Smooth muscle cell (in vitro differentiated cells): ENCODE measurements at regions not wholly inside any gene's neighbourhood (a gene's known extent, or its start where the extent isn't known, plus 50 kb on each side); places are given as distances from the start of the nearest gene placed in this dataset.

Source experiments
- DNase-seq: peaks from one replicate; lab custom pipeline; 2025; ENCODE audit not compliant: unreplicated experiment; lab: John Stamatoyannopoulos, UW
- H2AFZ ChIP-seq: fragments of 200-600 bp; sonication (generic); 2 replicates; pipeline ENCODE4 v1.6.0; 2016; ENCODE audit warnings: antibody characterized with exemption, low read depth, mild to moderate bottlenecking
- H3F3A ChIP-seq: fragments of 200-600 bp; sonication (generic); 2 replicates; pipeline ENCODE4 v1.6.0; 2017; ENCODE audit warnings: antibody characterized with exemption, low read depth
- H3K27ac ChIP-seq: fragments of 200-600 bp; sonication (generic); 2 replicates; pipeline ENCODE4 v1.5.1; 2016; ENCODE audit warnings: low read depth, mild to moderate bottlenecking
- H3K27me3 ChIP-seq: fragments of 200-600 bp; sonication (generic); 2 replicates; pipeline ENCODE4 v1.6.1; 2016; ENCODE audit warnings: low read depth, mild to moderate bottlenecking
- H3K36me3 ChIP-seq: fragments of 200-600 bp; sonication (generic); 2 replicates; pipeline ENCODE4 v1.5.1; 2016; ENCODE audit warnings: low read depth
- H3K4me1 ChIP-seq: fragments of 200-600 bp; sonication (generic); 2 replicates; pipeline ENCODE4 v1.5.1; 2016; ENCODE audit warnings: low read depth
- H3K4me2 ChIP-seq: fragments of 200-600 bp; sonication (generic); 2 replicates; pipeline ENCODE4 v1.6.0; 2016; ENCODE audit warnings: mild to moderate bottlenecking
- H3K4me3 ChIP-seq: fragments of 200-600 bp; sonication (generic); 2 replicates; pipeline ENCODE4 v1.5.1; 2016; ENCODE audit warnings: mild to moderate bottlenecking
- H3K79me2 ChIP-seq: fragments of 200-600 bp; sonication (generic); 2 replicates; pipeline ENCODE4 v1.6.0; 2016; ENCODE audit warnings: low read depth, mild to moderate bottlenecking
- H3K9ac ChIP-seq: fragments of 200-600 bp; sonication (generic); 2 replicates; pipeline ENCODE4 v1.6.0; 2016; ENCODE audit warnings: low read depth
- H3K9me3 ChIP-seq: fragments of 200-600 bp; sonication (generic); replicated peaks from 2 replicates; pipeline ENCODE4 v1.5.1; 2016; ENCODE audit warnings: low read depth
- H4K20me1 ChIP-seq: fragments of 200-600 bp; sonication (generic); 2 replicates; pipeline ENCODE4 v1.6.0; 2016; ENCODE audit warnings: low read depth
- CTCF ChIP-seq: fragments of 200-600 bp; sonication (generic); IDR thresholded peaks from 2 replicates; pipeline ENCODE4 v1.5.1; 2017; ENCODE audit warnings: borderline replicate concordance, mild to moderate bottlenecking, antibody characterized with exemption; ENCODE audit not compliant: insufficient read depth, poor library complexity, severe bottlenecking
- WGBS: methylation state at CpG from one replicate; pipeline ENCODE4 v1.1.7; 2016; ENCODE audit warnings: low lambda C conversion rate; 5-methylcytosine and 5-hydroxymethylcytosine counted together

GRCh38 chr13:74226791-74227475 lies 92.7 kb upstream of the KLF12 start:
- no peak for TF ChIP-seq CTCF
- WGBS = 48% methylated on average over 4 of the region's 4 CpGs
- H3K36me3 ChIP-seq = no peaks in the 10 kb centered on the region
- no peak overlapping the region for H3K4me3 ChIP-seq
- H3K27me3 ChIP-seq = no peaks in the 10 kb centered on the region
- H3K9me3 ChIP-seq = no peaks in the 10 kb centered on the region
- no peaks in the 10 kb centered on the region for H3K79me2 ChIP-seq
- H3K4me2 ChIP-seq = peak overlapping the region; percentile 14
- H2AFZ ChIP-seq = no peak overlapping the region
- no peaks in the 10 kb centered on the region for H3F3A ChIP-seq
- H3K4me1 ChIP-seq = no peaks in the 10 kb centered on the region
- H3K9ac ChIP-seq = no peak overlapping the region
- H3K27ac ChIP-seq = no peak overlapping the region
- DNase-seq = no peak
- no peaks in the 10 kb centered on the region for H4K20me1 ChIP-seq

GRCh38 chr13:74221752-74222151 lies 87.5 kb upstream of the KLF12 start:
- Histone ChIP-seq H3K27ac (no peak overlapping the region), H3K9me3 (no peaks in the 10 kb centered on the region), H3K9ac (no peak overlapping the region), H3K4me2 (no peak overlapping the region), H3K36me3 (no peaks in the 10 kb centered on the region), H3K79me2 (no peaks in the 10 kb centered on the region), H3K4me3 (no peak overlapping the region), H3F3A (no peaks in the 10 kb centered on the region), H3K4me1 (no peaks in the 10 kb centered on the region), H3K27me3 (no peaks in the 10 kb centered on the region), H4K20me1 (no peaks in the 10 kb centered on the region), H2AFZ (no peak overlapping the region)
- no peak for DNase-seq
- WGBS = 59% methylated on average over 2 of the region's 2 CpGs
- TF ChIP-seq CTCF = no peak

GRCh38 chr13:74219566-74219965 lies 85.4 kb upstream of the KLF12 start:
- no peaks in the 10 kb centered on the region for H3K9me3 ChIP-seq
- no peak overlapping the region for H3K4me3 ChIP-seq
- no peaks in the 10 kb centered on the region for H3K27me3 ChIP-seq
- H3K79me2 ChIP-seq = no peaks in the 10 kb centered on the region
- no peak for DNase-seq
- H3K4me2 ChIP-seq = no peak overlapping the region
- TF ChIP-seq CTCF = no peak
- no peaks in the 10 kb centered on the region for H3K36me3 ChIP-seq
- no peak overlapping the region for H2AFZ ChIP-seq
- no peaks in the 10 kb centered on the region for H4K20me1 ChIP-seq
- WGBS = 47% methylated on average over 2 of the region's 2 CpGs
- H3K9ac ChIP-seq = no peak overlapping the region
- H3K4me1 ChIP-seq = no peaks in the 10 kb centered on the region
- H3F3A ChIP-seq = no peaks in the 10 kb centered on the region
- H3K27ac ChIP-seq = no peak overlapping the region

- 85% methylated on average over 7 of the region's 7 CpGs for WGBS
- no peaks in the 10 kb centered on the region for H3K27me3 ChIP-seq
- no peak for DNase-seq
- no peak for TF ChIP-seq CTCF
- no peaks in the 10 kb centered on the region for H3K79me2 ChIP-seq
- H3K9me3 ChIP-seq = no peaks in the 10 kb centered on the region
- peak overlapping the region; percentile 68 for H3K27ac ChIP-seq
- H4K20me1 ChIP-seq = no peaks in the 10 kb centered on the region
- no peak overlapping the region for H3K4me3 ChIP-seq
- H3K4me1 ChIP-seq = no peaks in the 10 kb centered on the region
- no peaks in the 10 kb centered on the region for H3F3A ChIP-seq
- no peak overlapping the region for H3K9ac ChIP-seq
- H3K36me3 ChIP-seq = no peaks in the 10 kb centered on the region
- peak overlapping the region; percentile 63 for H3K4me2 ChIP-seq
- peak overlapping the region; percentile 56 for H2AFZ ChIP-seq
Measured at GRCh38 chr13:74218291-74218690, 84.1 kb upstream of the KLF12 start.
